HL-60 (cell line): ENCODE measurements at regions not wholly inside any gene's neighbourhood (a gene's known extent, or its start where the extent isn't known, plus 50 kb on each side); places are given as distances from the start of the nearest gene placed in this dataset.

Source experiments
- DNase-seq, 2 experiments: peaks; one replicate each; pipeline ENCODE4 v3.0.0-alpha.2; 2010 to 2020; ENCODE audit warnings: low read depth in 1 of 2, low spot score in 1 of 2
- H3K27ac ChIP-seq: fragments of 250-450 bp; sonication (Bioruptor Pico); replicated peaks from 2 replicates; pipeline ENCODE4 v1.5.1; 2020; ENCODE audit warnings: mild to moderate bottlenecking, moderate library complexity
- H3K27me3 ChIP-seq: fragments of 250-450 bp; sonication (Bioruptor Pico); 2 replicates; pipeline ENCODE4 v1.5.1; 2021; ENCODE audit warnings: mild to moderate bottlenecking, moderate library complexity; ENCODE audit not compliant: insufficient read depth, poor library complexity, severe bottlenecking
- H3K4me3 ChIP-seq: replicated peaks from 2 replicates; pipeline ENCODE4 v1.5.1; 2011; ENCODE audit warnings: mild to moderate bottlenecking, control low read depth, low read length; ENCODE audit not compliant: insufficient read depth
- CTCF ChIP-seq: IDR thresholded peaks from one replicate; pipeline ENCODE4 v1.5.1; 2011; ENCODE audit warnings: low read length, control low read depth, inconsistent platforms; ENCODE audit not compliant: insufficient read depth
- GABPA ChIP-seq: IDR thresholded peaks from 2 replicates; pipeline ENCODE4 v1.6.1; 2012; ENCODE audit warnings: low read depth
- POLR2AphosphoS5 ChIP-seq: IDR thresholded peaks from 2 replicates; pipeline ENCODE4 v1.6.1; 2012; ENCODE audit warnings: low read depth
- REST ChIP-seq: IDR thresholded peaks from 2 replicates; pipeline ENCODE4 v1.6.1; 2012; ENCODE audit warnings: low read depth; ENCODE audit not compliant: insufficient replicate concordance
- SPI1 ChIP-seq: IDR thresholded peaks from 2 replicates; pipeline ENCODE4 v1.6.1; 2012; ENCODE audit warnings: low read depth, mild to moderate bottlenecking, borderline replicate concordance

GRCh38 chr13:94947965-94948371 lies 235.6 kb upstream of the SOX21 start:
- H3K27me3 ChIP-seq: peaks cover 2% of the 10 kb centered on the region
- no peak overlapping the region for H3K27ac ChIP-seq
- H3K4me3 ChIP-seq: no peak overlapping the region
- TF ChIP-seq POLR2AphosphoS5 (no peak), GABPA (no peak)
- no peak for DNase-seq

- TF ChIP-seq GABPA (no peak), POLR2AphosphoS5 (no peak), REST (no peak), CTCF (no peak), SPI1 (no peak)
- Histone ChIP-seq H3K4me3 (no peak overlapping the region), H3K27me3 (peaks cover 2% of the 10 kb centered on the region)
Observed at GRCh38 chr13:94947392-94947791, 235.0 kb upstream of the SOX21 start.

GRCh38 chr13:94946039-94946438 lies 233.7 kb upstream of the SOX21 start:
- no peak for DNase-seq
- TF ChIP-seq REST (no peak), POLR2AphosphoS5 (no peak), CTCF (no peak), SPI1 (no peak), GABPA (no peak)
- H3K27me3 ChIP-seq: peaks cover 2% of the 10 kb centered on the region
- no peak overlapping the region for H3K27ac ChIP-seq
- no peak overlapping the region for H3K4me3 ChIP-seq

More at GRCh38 chr13:94947392-94947791, 235.0 kb upstream of the SOX21 start:
- no peak overlapping the region for H3K27ac ChIP-seq
- DNase-seq: no peak

- TF ChIP-seq REST (no peak), POLR2AphosphoS5 (no peak), CTCF (no peak), GABPA (no peak), SPI1 (no peak)
- no peak overlapping the region for H3K27ac ChIP-seq
- H3K4me3 ChIP-seq: no peak overlapping the region
- no peak for DNase-seq
- peaks cover 2% of the 10 kb centered on the region for H3K27me3 ChIP-seq
Observed at GRCh38 chr13:94938124-94938523, 225.8 kb upstream of the SOX21 start.
